Neuron (in vitro differentiated cells): ENCODE measurements at regions not wholly inside any gene's neighbourhood (a gene's known extent, or its start where the extent isn't known, plus 50 kb on each side); places are given as distances from the start of the nearest gene placed in this dataset.

Source experiments
- H2AFZ ChIP-seq: one replicate; pipeline ENCODE4 v1.6.1; 2013; ENCODE audit warnings: low read depth, mild to moderate bottlenecking, inconsistent platforms, low read length, moderate library complexity
- H3K27me3 ChIP-seq: one replicate; pipeline ENCODE4 v1.6.1; 2013; ENCODE audit warnings: low read length; ENCODE audit not compliant: insufficient read depth
- H3K36me3 ChIP-seq: one replicate; pipeline ENCODE4 v1.6.1; 2013; ENCODE audit warnings: low read length; ENCODE audit not compliant: insufficient read depth
- H3K4me1 ChIP-seq: one replicate; pipeline ENCODE4 v1.6.1; 2013; ENCODE audit warnings: low read length; ENCODE audit not compliant: insufficient read depth
- H3K4me3 ChIP-seq: 2 replicates; pipeline ENCODE4 v1.5.1; 2013; ENCODE audit warnings: mild to moderate bottlenecking, low read length, moderate library complexity
- H3K9me3 ChIP-seq: one replicate; pipeline ENCODE4 v1.6.1; 2013; ENCODE audit warnings: low read length

DNA sequence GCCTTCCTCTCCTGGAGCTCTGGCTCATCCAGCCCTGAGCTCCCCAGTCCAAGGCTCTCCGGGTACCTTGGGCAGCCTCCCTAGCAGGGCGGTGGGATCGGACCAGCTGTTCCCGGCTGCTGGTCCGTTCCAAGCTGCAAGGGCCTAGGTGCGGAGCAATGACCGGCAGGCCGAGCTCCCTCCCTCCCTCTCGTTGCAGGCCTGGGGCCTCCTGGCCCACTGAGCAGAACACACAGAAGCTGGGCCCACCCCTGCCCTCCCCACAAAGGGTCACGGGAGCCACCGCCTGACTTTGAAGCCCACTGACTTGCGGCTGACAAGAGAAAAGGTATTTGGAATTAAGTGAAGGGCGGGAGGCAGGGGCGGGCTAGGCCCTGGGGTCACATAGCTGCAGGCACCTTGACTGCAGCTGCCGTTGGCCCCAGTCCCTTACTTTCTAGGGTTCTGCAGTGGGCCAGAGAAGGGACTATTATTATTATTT lies 104.7 kb upstream of the IER5L start:
- H3K36me3 ChIP-seq: no peaks in the 10 kb centered on the region
- H3K27me3 ChIP-seq: peaks cover 9% of the 10 kb centered on the region
- H3K4me3 ChIP-seq: no peak overlapping the region
- H3K9me3 ChIP-seq: no peaks in the 10 kb centered on the region
- peak overlapping the region; percentile 5 for H2AFZ ChIP-seq
- H3K4me1 ChIP-seq: peaks cover 24% of the 10 kb centered on the region

DNA sequence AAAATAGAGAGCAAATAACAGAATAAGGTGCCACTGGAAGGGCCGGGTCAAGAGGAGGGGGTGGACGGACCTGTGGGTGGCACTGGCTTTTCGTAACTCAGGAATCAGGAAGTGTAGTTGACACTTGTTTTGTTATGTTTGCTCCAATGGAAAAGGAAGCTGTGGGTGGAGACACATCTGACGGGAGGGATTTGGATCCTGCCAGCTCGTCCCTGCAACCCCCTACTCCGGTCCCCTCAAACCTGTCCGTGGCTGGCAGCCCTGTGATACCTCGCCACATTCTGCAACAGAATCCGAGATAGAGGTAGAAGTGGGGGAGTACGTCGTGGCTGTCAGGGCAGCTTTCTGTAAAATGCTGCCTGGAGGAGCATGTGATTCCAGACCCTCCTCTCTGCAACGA lies 104.2 kb upstream of the IER5L start:
- Histone ChIP-seq H2AFZ (peak overlapping the region; percentile 5), H3K36me3 (no peaks in the 10 kb centered on the region), H3K4me1 (peaks cover 20% of the 10 kb centered on the region), H3K27me3 (peaks cover 9% of the 10 kb centered on the region), H3K4me3 (no peak overlapping the region), H3K9me3 (no peaks in the 10 kb centered on the region)

DNA sequence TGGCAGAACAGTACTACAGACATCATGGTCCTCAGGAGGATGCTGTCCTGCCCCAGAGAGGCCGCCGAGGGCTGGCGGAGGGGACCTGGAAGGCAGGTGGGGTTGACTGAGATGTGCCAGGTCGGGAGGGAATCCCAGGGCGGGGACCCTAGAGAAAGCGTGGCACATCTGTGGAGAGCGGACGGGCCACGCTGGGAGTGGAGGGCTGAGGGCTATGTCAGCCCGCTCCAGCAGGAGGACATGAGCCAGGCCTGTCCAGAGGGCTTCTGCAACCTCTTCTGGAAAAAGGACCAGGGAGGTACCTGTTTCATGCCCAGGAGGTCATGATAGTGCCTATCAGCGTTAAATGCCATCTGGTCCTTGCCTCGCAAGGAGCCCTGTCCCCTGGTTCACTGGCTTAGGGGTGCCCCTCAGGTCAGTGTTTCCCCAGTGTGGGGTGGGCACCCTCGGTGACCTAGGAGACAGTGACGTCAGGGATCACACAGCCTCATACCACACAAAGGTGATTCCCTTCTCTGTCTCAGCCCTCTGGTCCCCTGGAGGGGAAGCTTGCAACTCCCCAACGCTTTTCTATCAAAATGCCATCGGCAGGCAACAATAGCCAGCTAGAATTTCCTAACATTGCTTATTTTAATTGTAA lies 103.6 kb upstream of the IER5L start:
- no peaks in the 10 kb centered on the region for H3K9me3 ChIP-seq
- no peak overlapping the region for H3K4me3 ChIP-seq
- H3K36me3 ChIP-seq: no peaks in the 10 kb centered on the region
- H3K4me1 ChIP-seq: peaks cover 20% of the 10 kb centered on the region
- H3K27me3 ChIP-seq: peaks cover 9% of the 10 kb centered on the region
- no peak overlapping the region for H2AFZ ChIP-seq

DNA sequence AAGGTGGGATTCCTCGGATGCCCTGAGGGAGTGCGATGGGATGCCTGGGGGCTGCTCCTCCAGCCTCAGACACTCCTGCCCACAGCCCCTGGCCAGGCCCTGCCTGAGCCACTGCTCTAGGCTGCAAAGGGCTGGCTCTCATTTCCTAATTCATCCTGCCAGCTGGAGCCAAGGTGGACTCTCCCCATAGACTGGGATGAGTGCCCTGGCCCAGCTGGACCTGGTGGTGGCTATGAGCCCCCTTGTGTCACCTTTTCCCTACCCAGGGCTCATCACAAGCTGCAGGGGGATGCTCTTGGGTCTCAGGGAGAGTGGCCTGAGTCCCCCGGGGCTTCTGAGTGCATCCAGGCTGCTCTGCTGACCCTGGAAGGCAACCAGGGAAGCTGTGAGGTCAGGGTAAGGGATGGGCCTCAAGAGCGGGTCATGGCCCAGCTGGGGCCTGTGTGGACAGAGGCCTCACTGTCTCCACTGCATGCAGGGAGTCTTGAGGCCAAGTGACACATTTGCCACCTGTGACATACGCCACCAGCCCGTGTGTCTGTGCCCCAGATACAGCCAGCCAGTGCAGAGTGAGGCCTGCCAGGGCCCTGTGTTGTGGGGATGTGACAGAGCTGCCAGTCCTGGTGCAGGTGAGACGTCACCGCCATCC lies 102.7 kb upstream of the IER5L start:
- peaks cover 20% of the 10 kb centered on the region for H3K4me1 ChIP-seq
- no peaks in the 10 kb centered on the region for H3K36me3 ChIP-seq
- H3K27me3 ChIP-seq: peaks cover 9% of the 10 kb centered on the region
- H2AFZ ChIP-seq: no peak overlapping the region
- H3K4me3 ChIP-seq: no peak overlapping the region
- H3K9me3 ChIP-seq: no peaks in the 10 kb centered on the region

DNA sequence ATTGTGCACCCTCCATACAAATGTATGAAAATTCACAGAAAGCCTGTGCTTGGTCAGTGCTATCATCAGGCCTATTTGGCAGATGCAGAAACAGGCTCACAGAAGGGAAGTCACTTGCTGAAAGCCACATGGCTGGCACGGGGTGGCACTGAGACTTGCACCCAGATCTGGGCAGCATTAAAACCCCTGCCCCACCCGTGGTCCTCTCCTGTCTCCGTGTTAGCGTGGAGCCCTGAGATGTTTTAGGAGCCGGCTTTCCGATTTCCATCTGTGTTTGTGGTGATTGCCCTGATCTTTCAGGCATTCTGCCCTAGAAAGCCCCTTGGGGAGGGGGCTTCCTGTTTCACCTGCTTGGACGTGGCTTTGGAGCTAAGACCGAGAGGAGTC lies 102.2 kb upstream of the IER5L start:
- Histone ChIP-seq H3K9me3 (no peaks in the 10 kb centered on the region), H3K36me3 (no peaks in the 10 kb centered on the region), H2AFZ (no peak overlapping the region), H3K27me3 (peaks cover 9% of the 10 kb centered on the region), H3K4me3 (no peak overlapping the region), H3K4me1 (peaks cover 23% of the 10 kb centered on the region)

DNA sequence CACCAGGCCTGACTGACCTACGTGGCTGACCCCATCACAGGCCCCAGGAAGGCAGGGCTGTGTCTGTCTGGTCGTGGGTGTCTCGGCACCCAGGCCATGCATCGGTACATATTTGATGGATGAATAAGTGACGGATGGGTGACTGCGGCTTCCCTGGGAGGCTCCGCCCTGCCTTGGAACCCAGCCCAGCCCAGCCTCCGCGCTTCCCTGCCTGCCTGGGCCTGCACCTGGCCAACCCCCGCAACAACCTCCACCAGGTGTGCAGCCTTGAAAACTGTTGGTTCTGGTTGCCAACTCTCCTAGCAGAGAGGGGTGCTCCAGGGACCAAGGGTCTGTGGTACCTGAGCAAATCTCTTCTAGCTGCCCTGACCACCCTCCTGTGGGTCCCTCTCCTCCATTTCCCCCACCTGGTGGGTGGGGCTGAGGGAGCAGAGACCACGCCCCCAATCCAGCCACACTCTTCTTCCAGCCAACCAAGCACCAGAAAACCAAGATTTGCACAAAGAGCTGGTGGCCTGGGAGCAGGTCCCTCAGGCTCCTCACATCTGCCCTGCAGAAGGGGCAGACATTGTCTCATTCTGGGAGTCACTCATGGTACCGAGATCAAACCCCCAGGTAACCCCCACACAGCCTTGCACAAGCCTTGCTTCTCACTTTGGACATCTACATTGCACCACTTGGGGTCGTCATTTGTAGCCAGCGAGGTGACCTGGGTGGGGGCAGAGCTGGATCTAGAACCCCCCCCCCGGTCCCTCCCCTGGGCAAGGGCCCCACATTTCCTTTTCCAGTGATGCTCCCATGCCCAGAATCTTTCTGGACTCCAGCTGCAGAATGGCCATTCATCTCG lies 100.6 kb upstream of the IER5L start:
- no peak overlapping the region for H3K4me3 ChIP-seq

DNA sequence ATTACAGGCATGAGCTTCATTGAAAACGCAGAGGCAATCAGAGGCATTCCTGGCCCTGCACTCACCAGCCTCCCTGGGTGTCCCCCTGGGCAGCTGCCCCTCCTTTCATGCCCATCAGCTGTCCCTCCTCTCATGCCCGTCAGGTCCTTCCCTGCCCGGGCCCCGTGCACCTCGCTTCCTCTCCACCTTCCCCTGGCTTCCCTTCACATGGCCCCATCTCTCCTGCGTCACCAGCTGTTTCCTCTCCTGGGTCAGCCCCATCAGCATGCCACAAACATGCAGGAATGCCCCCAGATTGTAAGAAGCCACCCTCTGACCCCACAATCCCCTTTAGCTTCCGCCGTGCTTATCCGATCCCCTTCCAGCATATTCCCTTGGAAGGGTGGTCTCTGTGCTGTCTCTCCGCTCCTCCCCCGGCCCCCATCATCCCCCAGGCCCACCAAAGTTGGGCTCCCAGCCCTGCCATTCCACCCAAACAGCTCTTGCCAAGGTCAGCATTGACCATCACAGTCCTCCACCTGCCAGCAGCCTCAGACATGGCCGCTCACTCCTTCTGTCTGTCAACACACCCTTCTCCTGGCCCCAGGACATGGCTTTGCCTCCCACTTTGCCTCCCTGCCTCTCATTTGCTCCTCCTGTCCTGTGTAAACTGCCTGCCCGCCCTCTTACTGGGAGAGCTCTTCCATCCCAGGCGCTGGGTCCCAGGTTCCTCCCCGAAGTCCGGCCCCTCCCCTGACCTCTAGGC lies 98.6 kb upstream of the IER5L start:
- Histone ChIP-seq H3K4me1 (peaks cover 3% of the 10 kb centered on the region), H3K4me3 (no peak overlapping the region), H3K9me3 (no peaks in the 10 kb centered on the region), H3K36me3 (no peaks in the 10 kb centered on the region), H3K27me3 (peaks cover 2% of the 10 kb centered on the region), H2AFZ (no peak overlapping the region)

More for the DNA sequence above, 100.6 kb upstream of the IER5L start:
- H3K9me3 ChIP-seq: no peaks in the 10 kb centered on the region
- H3K36me3 ChIP-seq: no peaks in the 10 kb centered on the region
- H3K4me1 ChIP-seq: peaks cover 23% of the 10 kb centered on the region
- no peak overlapping the region for H2AFZ ChIP-seq
- peaks cover 9% of the 10 kb centered on the region for H3K27me3 ChIP-seq

DNA sequence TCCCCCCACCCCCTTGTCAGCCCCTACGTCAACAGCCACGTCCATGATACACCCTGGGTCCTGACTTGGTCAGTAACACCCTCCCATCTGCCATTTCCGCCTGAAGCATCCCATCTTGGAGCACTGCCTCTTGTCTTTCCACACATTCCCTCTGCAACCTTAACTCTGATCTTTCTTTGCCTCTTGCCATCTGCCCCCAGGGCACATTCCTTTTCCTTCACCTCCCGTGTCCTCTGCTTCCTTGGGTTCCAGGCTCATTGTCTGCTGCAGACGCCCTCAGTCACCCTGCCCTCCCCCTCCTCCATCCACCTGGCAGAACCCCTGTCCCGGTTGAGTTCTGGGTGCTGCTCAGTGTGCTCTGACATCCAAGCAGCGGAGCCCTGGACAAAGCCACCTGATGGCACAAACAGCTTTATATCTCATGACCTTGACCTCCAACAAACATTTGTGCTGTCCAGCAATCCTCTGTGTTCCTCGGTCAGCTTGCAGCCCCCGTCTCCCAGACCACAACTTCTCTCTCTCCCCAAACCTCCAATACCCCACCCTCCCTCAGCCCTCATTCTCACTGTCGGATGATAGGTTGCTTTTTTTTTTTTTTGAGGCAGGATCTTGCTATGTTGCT lies 97.7 kb upstream of the IER5L start:
- H2AFZ ChIP-seq: no peak overlapping the region
- H3K9me3 ChIP-seq: no peaks in the 10 kb centered on the region
- no peaks in the 10 kb centered on the region for H3K36me3 ChIP-seq
- no peak overlapping the region for H3K4me3 ChIP-seq
- H3K27me3 ChIP-seq: peaks cover 2% of the 10 kb centered on the region
- peaks cover 3% of the 10 kb centered on the region for H3K4me1 ChIP-seq

DNA sequence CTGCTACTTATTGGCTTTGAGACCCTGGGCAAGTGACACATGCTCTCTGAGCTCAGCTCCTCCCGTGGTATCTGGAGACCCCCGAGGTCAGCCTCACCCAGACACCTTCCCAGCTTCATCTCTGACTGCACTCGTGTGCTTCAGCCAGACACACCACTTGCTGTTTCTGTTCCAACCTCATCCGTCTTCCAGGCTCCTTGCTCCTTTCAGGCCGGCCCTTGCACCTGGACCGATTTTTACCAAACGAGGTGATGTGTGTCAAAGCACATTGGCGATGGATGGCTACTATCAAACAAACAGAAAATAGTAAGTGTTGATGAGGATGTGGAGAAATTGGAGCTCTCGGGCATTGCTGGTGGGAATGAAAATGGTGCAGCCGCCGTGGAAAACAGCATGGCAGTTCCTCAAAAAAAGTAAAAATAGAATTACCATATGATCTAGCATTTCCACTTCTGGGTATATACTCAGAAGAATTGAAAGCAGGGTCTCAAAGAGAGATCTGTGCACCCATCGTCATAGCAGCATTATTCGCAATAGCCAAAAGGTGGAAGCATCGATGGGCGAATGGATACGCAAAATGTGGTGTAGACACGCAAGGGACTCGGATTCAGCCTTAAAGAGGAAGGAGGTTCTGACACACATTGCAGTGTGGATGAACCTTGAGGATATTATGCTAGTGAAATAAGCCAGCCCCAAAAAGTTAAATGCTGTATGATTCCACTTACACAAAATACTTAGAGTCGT lies 96.1 kb upstream of the IER5L start:
- H3K4me3 ChIP-seq: no peak overlapping the region
- H3K4me1 ChIP-seq: peaks cover 3% of the 10 kb centered on the region
- H3K27me3 ChIP-seq: no peaks in the 10 kb centered on the region
- H3K9me3 ChIP-seq: no peaks in the 10 kb centered on the region
- H2AFZ ChIP-seq: no peak overlapping the region
- no peaks in the 10 kb centered on the region for H3K36me3 ChIP-seq

DNA sequence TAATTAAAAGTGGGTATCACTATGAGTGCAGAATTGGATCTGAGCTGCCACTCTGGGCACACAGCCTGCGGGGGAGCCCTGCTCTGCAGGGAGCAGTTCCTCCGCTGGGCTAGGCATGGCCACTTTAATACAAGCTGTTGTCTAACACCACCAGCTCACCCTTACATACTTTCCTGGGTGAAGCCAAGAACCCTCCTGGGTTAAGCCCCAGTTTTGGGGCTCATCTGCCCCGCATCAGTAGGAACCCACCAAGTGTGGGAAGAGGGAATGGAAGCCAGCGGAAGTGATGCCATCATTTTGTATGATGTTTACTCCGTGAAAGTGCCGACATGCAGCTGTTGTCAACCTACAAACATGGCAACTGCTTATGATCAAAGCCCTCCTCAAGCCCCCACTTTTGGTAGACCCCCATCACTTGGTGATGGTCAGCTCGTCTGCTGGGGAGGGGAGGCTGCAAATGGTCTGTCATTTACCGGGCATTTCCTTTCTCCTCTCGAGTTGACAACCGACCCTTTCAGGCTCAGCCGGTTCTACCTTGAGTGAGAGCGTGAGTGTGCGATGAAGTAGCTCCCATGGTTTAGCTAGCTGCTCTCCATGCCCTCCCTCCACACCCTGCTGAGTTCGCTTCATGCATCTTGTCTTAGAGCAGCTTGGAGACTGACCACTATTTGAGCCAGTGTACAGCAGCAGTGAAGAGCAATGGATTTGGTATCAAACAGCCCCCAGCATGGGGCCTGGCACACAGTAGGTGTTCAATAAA lies 95.3 kb upstream of the IER5L start:
- H3K27me3 ChIP-seq: no peaks in the 10 kb centered on the region
- no peak overlapping the region for H3K4me3 ChIP-seq
- no peak overlapping the region for H2AFZ ChIP-seq
- H3K36me3 ChIP-seq: no peaks in the 10 kb centered on the region
- no peaks in the 10 kb centered on the region for H3K9me3 ChIP-seq
- peaks cover 3% of the 10 kb centered on the region for H3K4me1 ChIP-seq

DNA sequence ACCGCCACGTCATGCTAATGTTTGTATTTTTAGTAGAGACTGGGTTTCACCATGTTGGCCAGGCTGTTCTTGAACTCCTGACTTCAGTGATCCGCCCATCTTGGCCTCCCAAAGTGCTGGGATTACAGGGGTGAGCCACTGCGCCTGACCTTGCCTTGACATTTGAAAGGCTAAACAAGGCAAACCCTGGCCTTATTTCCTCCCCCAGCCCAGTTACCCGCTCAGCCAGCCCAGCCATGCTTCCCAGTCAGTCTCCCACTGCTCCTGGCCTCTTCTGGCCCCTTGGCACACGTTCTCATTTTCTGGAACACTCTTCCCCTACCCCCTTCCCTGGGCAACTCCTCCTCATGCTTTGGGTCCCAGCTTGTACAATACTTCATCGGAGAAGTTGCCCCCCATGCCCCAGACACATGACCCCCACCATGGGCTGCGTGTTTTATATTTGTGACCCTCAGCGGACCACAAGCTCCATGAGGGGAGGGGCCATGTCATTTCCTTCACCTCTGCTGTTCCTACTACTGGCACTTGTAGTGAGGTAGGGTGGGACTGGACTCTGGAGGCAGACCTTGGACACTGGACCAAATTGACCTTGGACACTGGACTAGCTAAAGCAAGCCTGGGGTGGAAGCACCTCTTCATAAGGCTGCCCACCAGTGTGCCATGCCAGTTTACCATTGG lies 94.4 kb upstream of the IER5L start:
- Histone ChIP-seq H3K27me3 (no peaks in the 10 kb centered on the region), H3K4me3 (no peak overlapping the region), H3K36me3 (no peaks in the 10 kb centered on the region), H2AFZ (no peak overlapping the region), H3K4me1 (peaks cover 3% of the 10 kb centered on the region), H3K9me3 (no peaks in the 10 kb centered on the region)
